Epithelial cell of esophagus (primary cell): ENCODE measurements at regions not wholly inside any gene's neighbourhood (a gene's known extent, or its start where the extent isn't known, plus 50 kb on each side); places are given as distances from the start of the nearest gene placed in this dataset.
A peak's percentile ranks its signal among the peaks of the same experiment; 100 is the strongest.
"Not testable (repeated sequence)": the region's sequence is repeated elsewhere in the genome, so short reads cannot be mapped to it uniquely, and the experiment has no call there.

Experiments
- DNase-seq: peaks from one replicate; pipeline ENCODE4 v3.0.0; 2010; ENCODE audit warnings: low read depth
- H3K4me3 ChIP-seq: 2 replicates; pipeline ENCODE4 v1.5.1; 2011; ENCODE audit warnings: mild to moderate bottlenecking, low read length, control low read depth
- TF ChIP-seq, protein P1 (sequence below): IDR thresholded peaks from 2 replicates; pipeline ENCODE4 v1.5.1; 2011; ENCODE audit warnings: low read depth, mild to moderate bottlenecking, low read length, control low read depth, inconsistent platforms; ENCODE audit not compliant: insufficient read depth; ENCODE audit errors: missing control alignments

DNA sequence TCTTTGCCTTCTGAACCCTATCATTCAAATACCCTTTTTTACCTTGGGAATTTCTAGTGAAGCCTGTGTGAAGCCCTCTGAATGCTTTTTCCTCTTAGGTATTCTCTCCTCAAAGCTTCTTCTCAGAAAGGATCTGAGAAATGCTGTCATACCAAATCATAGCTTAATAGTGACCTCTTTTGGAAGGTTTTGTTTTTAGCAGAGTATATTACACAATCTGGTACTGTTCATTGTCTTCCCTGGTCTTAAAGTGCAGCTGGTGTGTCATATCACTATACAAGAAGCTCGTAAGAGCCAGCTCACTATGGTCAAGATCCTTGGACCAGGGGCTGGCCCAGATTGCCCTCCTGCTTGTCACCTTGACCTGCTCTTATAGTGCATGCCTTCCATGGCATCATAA lies 204.4 kb upstream of the ANO5 start:
- no peak overlapping the region for H3K4me3 ChIP-seq
- DNase-seq, result peak; percentile 15
- TF ChIP-seq, protein P1, sequence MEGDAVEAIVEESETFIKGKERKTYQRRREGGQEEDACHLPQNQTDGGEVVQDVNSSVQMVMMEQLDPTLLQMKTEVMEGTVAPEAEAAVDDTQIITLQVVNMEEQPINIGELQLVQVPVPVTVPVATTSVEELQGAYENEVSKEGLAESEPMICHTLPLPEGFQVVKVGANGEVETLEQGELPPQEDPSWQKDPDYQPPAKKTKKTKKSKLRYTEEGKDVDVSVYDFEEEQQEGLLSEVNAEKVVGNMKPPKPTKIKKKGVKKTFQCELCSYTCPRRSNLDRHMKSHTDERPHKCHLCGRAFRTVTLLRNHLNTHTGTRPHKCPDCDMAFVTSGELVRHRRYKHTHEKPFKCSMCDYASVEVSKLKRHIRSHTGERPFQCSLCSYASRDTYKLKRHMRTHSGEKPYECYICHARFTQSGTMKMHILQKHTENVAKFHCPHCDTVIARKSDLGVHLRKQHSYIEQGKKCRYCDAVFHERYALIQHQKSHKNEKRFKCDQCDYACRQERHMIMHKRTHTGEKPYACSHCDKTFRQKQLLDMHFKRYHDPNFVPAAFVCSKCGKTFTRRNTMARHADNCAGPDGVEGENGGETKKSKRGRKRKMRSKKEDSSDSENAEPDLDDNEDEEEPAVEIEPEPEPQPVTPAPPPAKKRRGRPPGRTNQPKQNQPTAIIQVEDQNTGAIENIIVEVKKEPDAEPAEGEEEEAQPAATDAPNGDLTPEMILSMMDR, result no peak

DNA sequence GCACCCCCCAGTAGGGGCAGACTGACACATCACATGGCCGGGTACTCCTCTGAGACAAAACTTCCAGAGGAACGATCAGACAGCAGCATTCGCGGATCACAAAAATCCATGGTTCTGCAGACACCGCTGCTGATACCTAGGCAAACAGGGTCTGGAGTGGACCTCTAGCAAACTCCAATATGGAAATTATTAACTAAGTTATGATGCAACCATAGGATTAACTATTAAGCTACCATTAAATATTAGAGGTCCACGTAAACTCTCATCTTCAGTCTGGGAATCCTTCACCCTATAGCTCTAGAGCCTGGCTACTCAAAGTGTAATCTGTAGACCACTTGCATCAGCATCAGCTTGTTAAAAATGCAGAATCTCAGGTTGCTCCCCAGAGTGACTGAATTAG lies 191.1 kb upstream of the ANO5 start:
- DNase-seq, H3K4me3 ChIP-seq: not testable (repeated sequence)

DNA sequence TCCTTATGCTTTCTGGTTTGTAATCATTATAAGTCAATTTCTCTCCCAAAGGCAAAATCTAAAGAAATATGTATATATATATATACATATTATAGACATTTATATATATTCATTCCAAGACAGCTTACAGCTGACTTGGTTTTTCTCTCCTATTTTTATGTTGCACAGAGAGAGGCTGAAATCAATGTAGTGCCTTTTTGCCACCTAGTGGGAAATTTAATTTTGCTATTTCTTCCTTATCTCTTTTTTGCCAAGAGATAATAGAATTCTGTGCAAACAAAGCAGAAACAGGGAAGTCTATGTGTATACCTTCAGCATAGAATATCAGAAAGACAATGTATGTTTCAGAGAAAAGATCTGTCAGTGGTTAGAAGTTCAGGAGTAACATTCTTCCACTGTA lies 186.0 kb upstream of the ANO5 start:
- H3K4me3 ChIP-seq, result no peak overlapping the region
- TF ChIP-seq, protein P1, result no peak
- DNase-seq, result no peak

DNA sequence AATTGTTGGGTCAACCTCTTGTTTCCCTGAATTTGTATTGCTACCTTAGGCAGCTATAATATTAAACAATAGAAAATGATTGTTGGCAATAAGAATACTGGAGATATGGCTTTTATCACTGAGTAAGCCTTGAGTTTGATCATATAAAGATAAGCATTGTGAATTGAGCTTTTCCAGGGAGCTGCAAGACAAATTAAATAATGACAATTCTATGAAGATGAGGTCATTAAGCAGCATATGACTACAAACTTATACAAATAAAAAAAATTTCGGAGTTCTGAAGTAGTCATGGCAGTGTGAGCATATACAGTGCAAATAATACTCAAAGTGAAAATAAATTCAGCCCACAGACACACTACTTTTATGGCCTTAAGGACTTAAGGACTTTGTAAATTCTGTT lies 161.1 kb upstream of the ANO5 start:
- TF ChIP-seq, protein P1, result no peak
- no peak for DNase-seq
- H3K4me3 ChIP-seq, result no peak overlapping the region

DNA sequence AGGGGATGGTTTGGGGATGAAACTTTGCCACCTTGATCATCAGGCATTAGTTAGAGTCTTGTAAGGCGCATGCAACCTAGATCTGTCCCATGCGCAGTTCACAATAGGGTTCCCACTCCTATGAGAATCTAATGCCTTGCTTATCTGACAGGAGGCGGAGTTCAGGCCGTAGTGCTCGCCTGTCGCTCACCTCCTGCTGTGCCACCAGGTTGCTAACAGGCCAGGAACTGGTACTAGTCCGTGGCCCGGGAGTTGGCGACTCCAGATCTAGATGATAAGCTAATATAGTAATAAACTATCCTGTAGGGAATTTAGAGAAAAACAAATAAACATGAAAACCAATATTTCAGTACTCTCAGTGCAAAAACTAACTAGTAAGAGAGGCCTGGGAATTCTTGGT lies 155.4 kb upstream of the ANO5 start:
- H3K4me3 ChIP-seq, result no peak overlapping the region
- DNase-seq, result no peak
- TF ChIP-seq, protein P1, result no peak

DNA sequence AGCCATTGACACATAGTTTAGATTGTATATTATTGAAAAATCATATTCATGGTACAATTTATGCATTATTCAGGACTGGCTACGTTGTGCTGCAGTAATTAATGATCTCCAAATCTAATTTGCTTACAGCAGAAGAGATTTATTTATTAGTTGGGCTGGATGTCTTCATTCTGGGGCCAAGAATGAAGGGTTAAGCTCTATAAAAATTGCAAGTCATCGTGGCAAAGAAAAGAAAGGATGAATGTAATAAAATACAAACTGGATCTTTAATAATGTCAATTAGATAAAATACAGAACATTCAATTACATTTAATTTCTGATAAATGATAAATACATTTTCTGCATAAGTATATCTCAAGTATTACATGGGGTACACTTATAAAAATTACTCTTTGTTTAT lies 151.8 kb upstream of the ANO5 start:
- TF ChIP-seq, protein P1, result no peak
- no peak for DNase-seq
- no peak overlapping the region for H3K4me3 ChIP-seq

DNA sequence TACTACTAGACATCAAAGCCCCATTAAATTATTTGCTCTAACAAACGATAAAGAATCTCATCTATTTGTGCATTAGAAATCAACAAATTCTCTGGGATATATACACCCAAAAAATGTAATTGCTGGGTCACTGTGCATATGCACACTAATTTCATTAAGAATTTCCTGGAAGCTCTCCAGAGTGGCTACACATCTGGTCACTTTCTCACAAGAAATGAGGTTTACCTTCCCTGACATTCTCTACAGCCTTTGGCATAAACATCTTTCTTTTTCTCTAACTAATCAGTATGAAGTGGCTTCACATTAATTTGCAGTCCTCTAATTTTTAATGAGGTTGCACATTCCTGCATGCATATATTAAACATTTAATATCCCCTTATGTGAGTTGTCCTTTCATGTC lies 150.8 kb upstream of the ANO5 start:
- no peak for DNase-seq
- H3K4me3 ChIP-seq, result no peak overlapping the region
- TF ChIP-seq, protein P1, result no peak

DNA sequence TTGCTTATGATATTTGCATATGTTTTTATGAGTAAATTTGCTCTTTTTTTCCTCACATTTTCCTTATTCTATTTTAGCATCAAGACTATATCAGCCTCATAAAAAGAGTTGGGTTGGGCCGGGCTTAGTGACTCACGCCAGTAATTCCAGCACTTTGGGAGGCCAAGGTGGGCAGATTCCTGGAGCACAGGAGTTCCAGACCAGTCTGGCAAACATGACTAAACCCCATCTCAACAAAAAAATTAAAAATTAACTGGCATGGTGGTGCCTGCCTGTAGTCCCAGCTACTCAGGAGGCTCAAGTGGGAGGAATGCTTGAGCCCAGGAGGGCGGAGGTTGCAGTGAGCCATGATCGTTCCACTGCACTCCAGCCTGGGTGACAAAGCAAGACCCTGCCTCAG lies 148.8 kb upstream of the ANO5 start:
- no peak overlapping the region for H3K4me3 ChIP-seq
- no peak for DNase-seq
- TF ChIP-seq, protein P1, result no peak
